ENCODE measurements at regions not wholly inside any gene's neighbourhood (a gene's known extent, or its start where the extent isn't known, plus 50 kb on each side); places are given as distances from the start of the nearest gene placed in this dataset.

- TF ChIP-seq POLR2A (IDR thresholded peaks at IDR 0.05) (no peak), CTCF (IDR thresholded peaks at IDR 0.05) (no peak)
These were observed 282.4 kb downstream of the MZT1 start for GRCh38 chr13:72444999-72445398.

All from adrenal gland (tissue), 5 donors.